HCT116 (cell line): ENCODE measurements at regions not wholly inside any gene's neighbourhood (a gene's known extent, or its start where the extent isn't known, plus 50 kb on each side); places are given as distances from the start of the nearest gene placed in this dataset.
A peak's percentile ranks its signal among the peaks of the same experiment; 100 is the strongest.

Experiments
- ATAC-seq: fragments of 200-7000 bp; cut with Tn5 transposase; 2 replicates; pipeline ENCODE4 v1.9.1; 2020; ENCODE audit warnings: mild to moderate bottlenecking, moderate library complexity
- BruUV-seq: library from RNA; stranded (reverse); fragments of 400-500 nt; replicated peaks from 2 replicates; lab custom pipeline; 2021; lab: Mats Ljungman, UMichigan
- CTCF ChIA-PET: fragments of 300-600 bp; sonication (Branson Sonifier 250); formaldehyde crosslinking; loops from one replicate; lab custom pipeline; 2021; ENCODE audit warnings: antibody characterized with exemption; lab: Charles Lee
- POLR2A ChIA-PET: fragments of 300-600, 350-600 bp; sonication (Branson Sonifier 250); formaldehyde crosslinking; loops from one replicate; lab custom pipeline; 2021; ENCODE audit warnings: antibody characterized with exemption; lab: Charles Lee
- RAD21 ChIA-PET, 2 experiments: fragments of 300-600 bp; sonication (Branson Sonifier 250); formaldehyde crosslinking; loops; one replicate each; lab custom pipeline; 2023; ENCODE audit warnings: low total read pairs in 2 of 2; ENCODE audit not compliant: uncharacterized antibody in 2 of 2, unreplicated experiment in 2 of 2, low non-redundant PET in 1 of 2; lab: Charles Lee
- DNase-seq: peaks from one replicate; pipeline ENCODE4 v3.0.0-alpha.2; 2010; ENCODE audit warnings: low read depth, low spot score
- H2AFZ ChIP-seq: fragments of 200-600 bp; shearing (Covaris generic), sonication (generic); 2 replicates; pipeline ENCODE4 v1.6.1; 2017; ENCODE audit warnings: low read depth, mixed run types, mixed read lengths, antibody characterized with exemption, low read length; ENCODE audit not compliant: poor library complexity, severe bottlenecking
- H3K27ac ChIP-seq: 2 replicates; pipeline ENCODE4 v1.5.1; 2012; ENCODE audit warnings: low read depth, low read length
- H3K27me3 ChIP-seq: fragments of 200-600 bp; sonication (generic); 2 replicates; pipeline ENCODE4 v1.6.1; 2016; ENCODE audit warnings: mixed run types, low read length, mixed read lengths; ENCODE audit not compliant: insufficient read depth
- H3K36me3 ChIP-seq, 2 experiments: fragments of 200-500 bp in 1 of 2; fragments of 200-600 bp in 1 of 2; sonication (Bioruptor generic) in 1 of 2; sonication (generic) in 1 of 2; 2 replicates each; pipeline versions ENCODE4 v1.5.1 to v1.6.1; 2014 to 2016; ENCODE audit warnings: low read length in 2 of 2, inconsistent platforms in 1 of 2, mixed read lengths in 1 of 2, mixed run types in 1 of 2; ENCODE audit not compliant: insufficient read depth in 2 of 2, control insufficient read depth in 1 of 2
- H3K4me1 ChIP-seq, 2 experiments: fragments of 200-600 bp in 1 of 2; sonication (generic) in 1 of 2; 2 replicates each; pipeline versions ENCODE4 v1.5.1 to v1.6.1; 2012 to 2017; ENCODE audit warnings: low read length in 2 of 2, inconsistent platforms in 1 of 2, mild to moderate bottlenecking in 1 of 2, mixed read lengths in 1 of 2, mixed run types in 1 of 2, moderate library complexity in 1 of 2; ENCODE audit not compliant: insufficient read depth in 2 of 2, control insufficient read depth in 1 of 2
- H3K4me2 ChIP-seq: fragments of 200-600 bp; sonication (generic); 2 replicates; pipeline ENCODE4 v1.6.1; 2017; ENCODE audit warnings: mixed run types, low read length, mixed read lengths
- H3K4me3 ChIP-seq, 2 experiments: fragments of 200-600 bp in 1 of 2; sonication (generic) in 1 of 2; replicated peaks in 1 of 2; 2 replicates each; pipeline ENCODE4 v1.5.1; 2011 to 2016; ENCODE audit warnings: low read length in 2 of 2, control low read depth in 1 of 2, low read depth in 1 of 2, mild to moderate bottlenecking in 1 of 2, mixed read lengths in 1 of 2, mixed run types in 1 of 2
- H3K79me2 ChIP-seq: fragments of 200-600 bp; sonication (generic); 2 replicates; pipeline ENCODE4 v1.6.1; 2017; ENCODE audit warnings: mild to moderate bottlenecking, mixed run types, low read length, moderate library complexity, mixed read lengths; ENCODE audit not compliant: insufficient read depth
- H3K9ac ChIP-seq: fragments of 200-600 bp; sonication (generic); 2 replicates; pipeline ENCODE4 v1.6.1; 2016; ENCODE audit warnings: low read length, mixed read lengths
- H3K9me2 ChIP-seq: fragments of 200-600 bp; sonication (generic), shearing (Covaris generic); 2 replicates; pipeline ENCODE4 v1.6.1; 2017; ENCODE audit warnings: mixed run types, mild to moderate bottlenecking, moderate library complexity; ENCODE audit not compliant: insufficient read depth
- H3K9me3 ChIP-seq, 2 experiments: fragments of 200-500 bp in 1 of 2; fragments of 200-600 bp in 1 of 2; sonication (Bioruptor generic) in 1 of 2; sonication (generic) in 1 of 2; 2 replicates each; pipeline ENCODE4 v1.6.1; 2014 to 2017; ENCODE audit warnings: low read length in 2 of 2, mixed read lengths in 2 of 2, inconsistent platforms in 1 of 2, low read depth in 1 of 2, mild to moderate bottlenecking in 1 of 2, mixed run types in 1 of 2, moderate library complexity in 1 of 2; ENCODE audit not compliant: control insufficient read depth in 1 of 2, insufficient read depth in 1 of 2
- H4K20me1 ChIP-seq: fragments of 200-600 bp; sonication (generic), shearing (Covaris generic); 2 replicates; pipeline ENCODE4 v1.6.1; 2017; ENCODE audit warnings: mixed run types, mild to moderate bottlenecking, moderate library complexity; ENCODE audit not compliant: insufficient read depth
- CBX3 ChIP-seq: IDR thresholded peaks from 2 replicates; pipeline ENCODE4 v1.6.1; 2012; ENCODE audit warnings: low read depth
- CEBPB ChIP-seq: IDR thresholded peaks from 2 replicates; pipeline ENCODE4 v1.6.1; 2012; ENCODE audit warnings: low read depth
- CTCF ChIP-seq, 3 experiments: fragments of 200-600 bp in 1 of 3; sonication (generic) in 1 of 3; IDR thresholded peaks in 2 of 3; conservative IDR thresholded peaks in 1 of 3; 2 replicates each; pipeline ENCODE4 v1.5.1; 2012 to 2017; ENCODE audit warnings: low read depth in 2 of 3, low read length in 2 of 3, antibody characterized with exemption in 1 of 3, borderline replicate concordance in 1 of 3, control low read depth in 1 of 3, mild to moderate bottlenecking in 1 of 3, mixed read lengths in 1 of 3, mixed run types in 1 of 3, moderate library complexity in 1 of 3; ENCODE audit not compliant: insufficient read depth in 1 of 3
- FOSL1 ChIP-seq: IDR thresholded peaks from 2 replicates; pipeline ENCODE4 v1.6.1; 2012; ENCODE audit warnings: low read depth
- JUND ChIP-seq: IDR thresholded peaks from 2 replicates; pipeline ENCODE4 v1.6.1; 2012
- RAD21 ChIP-seq: IDR thresholded peaks from 2 replicates; pipeline ENCODE4 v1.6.1; 2012; ENCODE audit warnings: low read depth, mild to moderate bottlenecking
- ZFX ChIP-seq: fragments of 450-650 bp; IDR thresholded peaks from 2 replicates; pipeline ENCODE4 v1.6.1; 2017
- intact Hi-C: fragments of 100-400 bp; cut with micrococcal nuclease; formaldehyde crosslinking; loops from 2 replicates; pipeline ENCODE4 v1.10.0; 2022

- Histone ChIP-seq H3K4me1 (no peaks in the 10 kb centered on the region), H2AFZ (no peak overlapping the region), H4K20me1 (no peaks in the 10 kb centered on the region), H3K9me2 (no peaks in the 10 kb centered on the region), H3K9ac (no peak overlapping the region), H3K4me3 (no peak overlapping the region), H3K27ac (no peak overlapping the region), H3K4me2 (no peak overlapping the region), H3K9me3 (no peaks in the 10 kb centered on the region), H3K36me3 (no peaks in the 10 kb centered on the region), H3K27me3 (no peaks in the 10 kb centered on the region), H3K79me2 (no peaks in the 10 kb centered on the region)
- intact Hi-C loops: no loop called here
- no TSS peak for BruUV-seq
- peak; percentile 59; the same call in 1 of the 2 replicates for ATAC-seq
- TF ChIP-seq CEBPB: no peak
- TF ChIP-seq CTCF (IDR thresholded peaks at IDR 0.05 in 2 of 3, conservative IDR thresholded peaks at IDR 0.05 in 1 of 3; ENCODE audit: borderline replicate concordance in 1 of 3, insufficient read depth in 1 of 3, low read depth in 2 of 3, low read length in 2 of 3): peak in 2 of 3 experiments; percentile 15 to 19; a peak in 1 of 6 replicates
- peak; percentile 52 for TF ChIP-seq RAD21
- ChIA-PET RAD21 (no interaction called here), POLR2A (no interaction called here), CTCF (no interaction called here)
- DNase-seq: no peak
Measured at GRCh38 chr7:110595694-110596093, 495.2 kb upstream of the LRRN3 start.

GRCh38 chr7:110600956-110601355 is 490.0 kb upstream of the LRRN3 start:
- TF ChIP-seq CBX3: no peak
- no peak for TF ChIP-seq FOSL1
- TF ChIP-seq JUND: no peak
- no peak for TF ChIP-seq ZFX
- no peak for TF ChIP-seq CTCF (IDR thresholded peaks at IDR 0.05 in 2 of 3, conservative IDR thresholded peaks at IDR 0.05 in 1 of 3; ENCODE audit: borderline replicate concordance in 1 of 3, insufficient read depth in 1 of 3, low read depth in 2 of 3, low read length in 2 of 3)
- ChIA-PET POLR2A (no interaction called here), RAD21 (no interaction called here), CTCF (no interaction called here)
- Histone ChIP-seq H3K4me3 (no peak overlapping the region), H3K9me2 (no peaks in the 10 kb centered on the region), H3K4me1 (no peaks in the 10 kb centered on the region), H4K20me1 (no peaks in the 10 kb centered on the region), H3K36me3 (no peaks in the 10 kb centered on the region), H2AFZ (no peak overlapping the region), H3K4me2 (no peak overlapping the region), H3K79me2 (no peaks in the 10 kb centered on the region), H3K27ac (no peak overlapping the region), H3K27me3 (no peaks in the 10 kb centered on the region), H3K9ac (no peak overlapping the region), H3K9me3 (no peaks in the 10 kb centered on the region)
- no TSS peak for BruUV-seq
- no peak for ATAC-seq
- intact Hi-C loops: loop anchor here (10.0 kb wide), 1 partner anchor 874 kb away; no protein-coding TSS in a partner anchor
- no peak for DNase-seq
